RWPE2 (cell line): ENCODE measurements at regions not wholly inside any gene's neighbourhood (a gene's known extent, or its start where the extent isn't known, plus 50 kb on each side); places are given as distances from the start of the nearest gene placed in this dataset.

Source experiments
- ATAC-seq: fragments of 200-7000 bp; cut with Tn5 transposase; 3 replicates; pipeline ENCODE4 v1.9.1; 2021; ENCODE audit warnings: low read depth
- DNase-seq: peaks from one replicate; pipeline ENCODE4 v3.0.0-alpha.2; 2020; ENCODE audit warnings: low spot score
- H3K27ac ChIP-seq: fragments of 450-650 bp; 2 replicates; pipeline ENCODE4 v1.5.1; 2017; ENCODE audit warnings: mild to moderate bottlenecking; ENCODE audit not compliant: poor library complexity, severe bottlenecking
- H3K27me3 ChIP-seq: fragments of 250-450 bp; sonication (Bioruptor Pico); 2 replicates; pipeline ENCODE4 v1.5.1; 2021; ENCODE audit warnings: mild to moderate bottlenecking, moderate library complexity; ENCODE audit not compliant: insufficient read depth, poor library complexity, severe bottlenecking
- H3K36me3 ChIP-seq: fragments of 250-450 bp; sonication (Bioruptor Pico); 2 replicates; pipeline ENCODE4 v1.5.1; 2020; ENCODE audit warnings: low read depth, mild to moderate bottlenecking, moderate library complexity
- H3K4me1 ChIP-seq: fragments of 250-450 bp; sonication (Bioruptor Pico); 2 replicates; pipeline ENCODE4 v1.5.1; 2021; ENCODE audit warnings: mild to moderate bottlenecking, moderate library complexity; ENCODE audit not compliant: insufficient read depth, poor library complexity, severe bottlenecking
- H3K4me3 ChIP-seq: fragments of 250-450 bp; sonication (Bioruptor Pico); 2 replicates; pipeline ENCODE4 v1.5.1; 2021; ENCODE audit warnings: mild to moderate bottlenecking, moderate library complexity; ENCODE audit not compliant: severe bottlenecking
- H3K9me3 ChIP-seq: fragments of 250-450 bp; sonication (Bioruptor Pico); 2 replicates; pipeline ENCODE4 v1.5.1; 2021; ENCODE audit warnings: mild to moderate bottlenecking, moderate library complexity; ENCODE audit not compliant: severe bottlenecking
- TF ChIP-seq, protein P1 (sequence below): fragments of 450-650 bp; IDR thresholded peaks from one replicate; pipeline ENCODE4 v1.5.1; 2017; ENCODE audit warnings: mild to moderate bottlenecking, moderate library complexity; ENCODE audit not compliant: poor library complexity, severe bottlenecking

- TF ChIP-seq, protein P1, sequence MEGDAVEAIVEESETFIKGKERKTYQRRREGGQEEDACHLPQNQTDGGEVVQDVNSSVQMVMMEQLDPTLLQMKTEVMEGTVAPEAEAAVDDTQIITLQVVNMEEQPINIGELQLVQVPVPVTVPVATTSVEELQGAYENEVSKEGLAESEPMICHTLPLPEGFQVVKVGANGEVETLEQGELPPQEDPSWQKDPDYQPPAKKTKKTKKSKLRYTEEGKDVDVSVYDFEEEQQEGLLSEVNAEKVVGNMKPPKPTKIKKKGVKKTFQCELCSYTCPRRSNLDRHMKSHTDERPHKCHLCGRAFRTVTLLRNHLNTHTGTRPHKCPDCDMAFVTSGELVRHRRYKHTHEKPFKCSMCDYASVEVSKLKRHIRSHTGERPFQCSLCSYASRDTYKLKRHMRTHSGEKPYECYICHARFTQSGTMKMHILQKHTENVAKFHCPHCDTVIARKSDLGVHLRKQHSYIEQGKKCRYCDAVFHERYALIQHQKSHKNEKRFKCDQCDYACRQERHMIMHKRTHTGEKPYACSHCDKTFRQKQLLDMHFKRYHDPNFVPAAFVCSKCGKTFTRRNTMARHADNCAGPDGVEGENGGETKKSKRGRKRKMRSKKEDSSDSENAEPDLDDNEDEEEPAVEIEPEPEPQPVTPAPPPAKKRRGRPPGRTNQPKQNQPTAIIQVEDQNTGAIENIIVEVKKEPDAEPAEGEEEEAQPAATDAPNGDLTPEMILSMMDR: no peak
- H3K4me3 ChIP-seq: no peak overlapping the region
- H3K4me1 ChIP-seq: no peaks in the 10 kb centered on the region
- ATAC-seq (no peak), DNase-seq (no peak)
- no peak overlapping the region for H3K27ac ChIP-seq
- no peaks in the 10 kb centered on the region for H3K27me3 ChIP-seq
- no peaks in the 10 kb centered on the region for H3K9me3 ChIP-seq
- H3K36me3 ChIP-seq: no peaks in the 10 kb centered on the region
Measured at GRCh38 chrX:15043538-15043937, 170.3 kb downstream of the MOSPD2 start.

- Histone ChIP-seq H3K9me3 (no peaks in the 10 kb centered on the region), H3K27me3 (no peaks in the 10 kb centered on the region), H3K4me1 (no peaks in the 10 kb centered on the region), H3K27ac (no peak overlapping the region), H3K36me3 (no peaks in the 10 kb centered on the region), H3K4me3 (no peak overlapping the region)
- DNase-seq: no peak
- TF ChIP-seq, protein P1: no peak
- no peak for ATAC-seq
Measured at GRCh38 chrX:15033917-15034316, 160.7 kb downstream of the MOSPD2 start.

- DNase-seq (no peak), ATAC-seq (no peak)
- Histone ChIP-seq H3K9me3 (no peaks in the 10 kb centered on the region), H3K4me3 (no peak overlapping the region), H3K27ac (no peak overlapping the region), H3K27me3 (no peaks in the 10 kb centered on the region), H3K4me1 (no peaks in the 10 kb centered on the region), H3K36me3 (no peaks in the 10 kb centered on the region)
- TF ChIP-seq, protein P1: no peak
Measured at GRCh38 chrX:15017491-15017890, 144.3 kb downstream of the MOSPD2 start.

DNA sequence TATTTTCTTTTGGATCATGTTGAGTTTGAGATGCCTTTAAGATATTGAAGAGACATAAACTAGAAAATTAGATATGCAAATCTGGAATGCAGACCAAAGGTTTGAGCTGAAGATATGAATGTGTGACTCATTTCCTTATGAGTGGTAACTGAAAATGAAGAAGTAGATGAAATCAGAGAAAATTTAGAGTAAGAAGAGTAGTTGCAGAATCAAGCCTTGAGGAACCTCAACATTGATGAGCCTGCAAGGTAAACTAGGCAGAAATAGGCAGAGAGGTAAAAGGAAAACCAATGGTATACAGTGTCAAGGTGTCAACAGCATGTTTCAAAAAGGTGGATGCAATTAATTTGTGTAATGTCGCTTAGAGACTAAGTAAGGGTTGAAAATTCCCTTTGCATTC, 142.8 kb downstream of the MOSPD2 start:
- no peak for DNase-seq
- Histone ChIP-seq H3K36me3 (no peaks in the 10 kb centered on the region), H3K4me1 (no peaks in the 10 kb centered on the region), H3K9me3 (no peaks in the 10 kb centered on the region), H3K27me3 (no peaks in the 10 kb centered on the region), H3K4me3 (no peak overlapping the region), H3K27ac (no peak overlapping the region)
- no peak for ATAC-seq
- TF ChIP-seq, protein P1: no peak

- H3K4me1 ChIP-seq: no peaks in the 10 kb centered on the region
- no peaks in the 10 kb centered on the region for H3K27me3 ChIP-seq
- ATAC-seq: no peak
- no peaks in the 10 kb centered on the region for H3K36me3 ChIP-seq
- TF ChIP-seq, protein P1: no peak
- no peak overlapping the region for H3K4me3 ChIP-seq
- H3K27ac ChIP-seq: no peak overlapping the region
- DNase-seq: no peak
- H3K9me3 ChIP-seq: no peaks in the 10 kb centered on the region
Measured at GRCh38 chrX:15014281-15014680, 141.1 kb downstream of the MOSPD2 start.
